Hematopoietic multipotent progenitor cell (in vitro differentiated cells): ENCODE measurements at regions not wholly inside any gene's neighbourhood (a gene's known extent, or its start where the extent isn't known, plus 50 kb on each side); places are given as distances from the start of the nearest gene placed in this dataset.
A peak's percentile ranks its signal among the peaks of the same experiment; 100 is the strongest.

Experiments
- DNase-seq, 3 donors: peaks; one replicate each; pipeline ENCODE4 v3.0.0-alpha.2; 2011 to 2015; ENCODE audit warnings: low read depth in 2 of 3, low spot score in 2 of 3

GRCh38 chr6:82072751-82073150 lies 174.8 kb downstream of the IBTK start:
- DNase-seq: no peak

- no peak for DNase-seq
These were observed 175.4 kb downstream of the IBTK start for GRCh38 chr6:82072121-82072521.

- no peak for DNase-seq
These were observed 178.8 kb downstream of the IBTK start for GRCh38 chr6:82068721-82069120.

- DNase-seq: peak in 1 of 3 donors; percentile 2
These were observed 180.5 kb downstream of the IBTK start for GRCh38 chr6:82066991-82067411.

GRCh38 chr6:82066196-82066595 lies 181.3 kb downstream of the IBTK start:
- no peak for DNase-seq

GRCh38 chr6:82063574-82063973 lies 184.0 kb downstream of the IBTK start:
- DNase-seq: no peak

GRCh38 chr6:82062219-82062618 lies 185.3 kb downstream of the IBTK start:
- DNase-seq: no peak

- no peak for DNase-seq
These were observed 189.5 kb downstream of the IBTK start for GRCh38 chr6:82057846-82058554.

GRCh38 chr6:82056567-82056966 lies 191.0 kb downstream of the IBTK start:
- no peak for DNase-seq

- DNase-seq: no peak
These were observed 201.4 kb downstream of the IBTK start for GRCh38 chr6:82045965-82046756.

GRCh38 chr6:82040405-82041221 lies 206.9 kb downstream of the IBTK start:
- DNase-seq: peak in 2 of 3 donors; percentile 16 to 66

- DNase-seq: no peak
These were observed 208.9 kb downstream of the IBTK start for GRCh38 chr6:82038631-82039030.

GRCh38 chr6:82035526-82035925 lies 212.0 kb downstream of the IBTK start:
- DNase-seq: no peak

GRCh38 chr6:82033631-82034211 lies 213.8 kb downstream of the IBTK start:
- DNase-seq: no peak

GRCh38 chr6:82032444-82032843 lies 215.1 kb downstream of the IBTK start:
- DNase-seq: no peak

GRCh38 chr6:82030761-82031503 lies 216.6 kb downstream of the IBTK start:
- no peak for DNase-seq

GRCh38 chr6:82030301-82030700 lies 217.2 kb downstream of the IBTK start:
- DNase-seq: no peak

- no peak for DNase-seq
These were observed 222.3 kb downstream of the IBTK start for GRCh38 chr6:82025271-82025670.

- no peak for DNase-seq
These were observed 224.9 kb downstream of the IBTK start for GRCh38 chr6:82022614-82023129.

- DNase-seq: no peak
These were observed 229.8 kb downstream of the IBTK start for GRCh38 chr6:82017773-82018172.
